ENCODE measurements at regions not wholly inside any gene's neighbourhood (a gene's known extent, or its start where the extent isn't known, plus 50 kb on each side); places are given as distances from the start of the nearest gene placed in this dataset.

DNA sequence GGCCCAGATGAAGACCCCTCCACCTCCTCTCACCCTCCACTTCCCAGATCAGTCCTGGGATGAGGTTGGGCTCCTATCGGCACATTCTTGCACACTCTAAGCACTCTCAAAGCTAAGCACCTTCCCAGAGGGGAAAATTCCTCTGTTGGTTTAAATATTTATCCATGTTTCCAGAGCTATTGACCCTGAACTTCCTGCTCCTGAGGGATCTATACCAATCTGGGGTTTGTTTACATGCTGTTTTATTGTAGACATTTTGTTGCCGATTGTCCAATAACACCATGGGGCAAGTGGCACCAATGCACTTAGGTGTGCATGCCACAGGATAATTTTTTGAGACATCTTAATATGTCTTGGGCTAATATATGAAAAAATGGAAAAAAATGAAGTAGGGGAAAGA, 476.2 kb downstream of the SLC4A3 start:
- DNase-seq (ENCODE audit: insufficient read length, low spot score, missing footprints), result no peak
- no peak overlapping the region for H3K27ac ChIP-seq (ENCODE audit: low read depth, low read length)

DNA sequence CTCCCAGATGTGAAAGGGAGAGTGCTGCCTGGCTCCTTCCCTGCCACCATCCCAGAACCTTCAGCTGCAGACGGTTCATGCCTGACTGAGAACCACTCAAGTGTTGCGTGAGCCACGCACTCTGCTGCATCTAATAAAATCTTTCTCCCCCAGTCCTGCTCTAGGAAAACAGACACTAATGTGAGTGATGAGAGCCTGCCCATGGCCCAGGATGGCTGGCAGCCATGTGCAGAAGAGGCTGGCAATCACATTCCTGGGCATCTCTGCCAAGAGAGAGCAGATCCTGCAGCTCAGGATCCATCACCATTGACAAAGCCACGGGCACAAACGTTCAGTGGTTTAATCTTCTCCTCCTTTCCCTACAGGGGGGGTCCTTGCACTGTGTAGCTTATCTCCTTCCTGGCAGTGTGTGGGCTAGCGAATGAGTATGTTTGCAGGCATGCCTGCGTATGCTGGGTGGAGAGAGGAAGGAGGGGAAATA, 477.5 kb downstream of the SLC4A3 start:
- Histone ChIP-seq H3K4me3 (ENCODE audit: insufficient read depth, low read length) (no peak overlapping the region), H2AFZ (ENCODE audit: low read length) (no peak overlapping the region), H3K27me3 (ENCODE audit: insufficient read depth, low read length) (no peaks in the 10 kb centered on the region), H3K27ac (ENCODE audit: low read depth, low read length) (no peak overlapping the region), H3K4me1 (ENCODE audit: insufficient read depth, low read length) (peaks cover 4% of the 10 kb centered on the region), H3K9me3 (ENCODE audit: low read depth, low read length) (no peaks in the 10 kb centered on the region), H3K4me2 (ENCODE audit: insufficient read depth, low read length) (peak overlapping the region; percentile 13), H3K79me2 (ENCODE audit: insufficient read depth, low read length) (no peaks in the 10 kb centered on the region), H3K36me3 (ENCODE audit: insufficient read depth, low read length) (no peaks in the 10 kb centered on the region), H4K20me1 (ENCODE audit: insufficient read depth, low read length) (no peaks in the 10 kb centered on the region)
- peak; percentile 87 for DNase-seq (ENCODE audit: insufficient read length, low spot score, missing footprints)
- TF ChIP-seq, protein P1, sequence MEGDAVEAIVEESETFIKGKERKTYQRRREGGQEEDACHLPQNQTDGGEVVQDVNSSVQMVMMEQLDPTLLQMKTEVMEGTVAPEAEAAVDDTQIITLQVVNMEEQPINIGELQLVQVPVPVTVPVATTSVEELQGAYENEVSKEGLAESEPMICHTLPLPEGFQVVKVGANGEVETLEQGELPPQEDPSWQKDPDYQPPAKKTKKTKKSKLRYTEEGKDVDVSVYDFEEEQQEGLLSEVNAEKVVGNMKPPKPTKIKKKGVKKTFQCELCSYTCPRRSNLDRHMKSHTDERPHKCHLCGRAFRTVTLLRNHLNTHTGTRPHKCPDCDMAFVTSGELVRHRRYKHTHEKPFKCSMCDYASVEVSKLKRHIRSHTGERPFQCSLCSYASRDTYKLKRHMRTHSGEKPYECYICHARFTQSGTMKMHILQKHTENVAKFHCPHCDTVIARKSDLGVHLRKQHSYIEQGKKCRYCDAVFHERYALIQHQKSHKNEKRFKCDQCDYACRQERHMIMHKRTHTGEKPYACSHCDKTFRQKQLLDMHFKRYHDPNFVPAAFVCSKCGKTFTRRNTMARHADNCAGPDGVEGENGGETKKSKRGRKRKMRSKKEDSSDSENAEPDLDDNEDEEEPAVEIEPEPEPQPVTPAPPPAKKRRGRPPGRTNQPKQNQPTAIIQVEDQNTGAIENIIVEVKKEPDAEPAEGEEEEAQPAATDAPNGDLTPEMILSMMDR (IDR thresholded peaks at IDR 0.05; ENCODE audit: extremely low read depth, low read depth, low read length), result peak; percentile 74

More for the DNA sequence above, 476.2 kb downstream of the SLC4A3 start:
- H3K4me2 ChIP-seq (ENCODE audit: insufficient read depth, low read length), result no peak overlapping the region
- H3K4me3 ChIP-seq (ENCODE audit: insufficient read depth, low read length), result no peak overlapping the region
- H3K4me1 ChIP-seq (ENCODE audit: insufficient read depth, low read length), result peaks cover 4% of the 10 kb centered on the region
- TF ChIP-seq, protein P1 (IDR thresholded peaks at IDR 0.05; ENCODE audit: extremely low read depth, low read depth, low read length), result no peak
- no peaks in the 10 kb centered on the region for H3K9me3 ChIP-seq (ENCODE audit: low read depth, low read length)
- H3K79me2 ChIP-seq (ENCODE audit: insufficient read depth, low read length), result no peaks in the 10 kb centered on the region
- H4K20me1 ChIP-seq (ENCODE audit: insufficient read depth, low read length), result no peaks in the 10 kb centered on the region
- H3K36me3 ChIP-seq (ENCODE audit: insufficient read depth, low read length), result no peaks in the 10 kb centered on the region
- no peaks in the 10 kb centered on the region for H3K27me3 ChIP-seq (ENCODE audit: insufficient read depth, low read length)
- no peak overlapping the region for H2AFZ ChIP-seq (ENCODE audit: low read length)

DNA sequence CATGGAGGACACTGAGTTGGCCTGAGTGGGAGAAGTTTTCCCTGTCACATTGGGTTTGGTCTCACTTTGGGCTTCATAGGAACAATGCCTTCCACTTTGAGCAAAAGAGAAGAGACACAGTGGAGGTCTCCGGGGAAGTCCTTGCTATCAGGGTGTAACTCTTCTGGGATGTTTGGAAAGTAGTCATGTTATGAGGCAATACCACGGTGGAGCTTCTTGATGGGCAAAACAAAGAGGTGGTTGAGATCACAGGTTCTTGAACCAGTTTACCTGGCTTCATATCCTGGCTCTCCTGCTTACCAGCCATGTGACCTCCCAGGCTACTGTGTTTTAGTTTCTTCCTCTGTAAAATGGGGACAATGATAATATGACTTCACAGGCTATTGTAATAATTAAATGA, 478.6 kb downstream of the SLC4A3 start:
- Histone ChIP-seq H3K4me3 (ENCODE audit: insufficient read depth, low read length) (no peak overlapping the region), H3K79me2 (ENCODE audit: insufficient read depth, low read length) (no peaks in the 10 kb centered on the region), H2AFZ (ENCODE audit: low read length) (no peak overlapping the region), H3K36me3 (ENCODE audit: insufficient read depth, low read length) (no peaks in the 10 kb centered on the region), H3K27ac (ENCODE audit: low read depth, low read length) (no peak overlapping the region), H3K4me1 (ENCODE audit: insufficient read depth, low read length) (peaks cover 4% of the 10 kb centered on the region), H4K20me1 (ENCODE audit: insufficient read depth, low read length) (no peaks in the 10 kb centered on the region), H3K27me3 (ENCODE audit: insufficient read depth, low read length) (no peaks in the 10 kb centered on the region), H3K4me2 (ENCODE audit: insufficient read depth, low read length) (no peak overlapping the region), H3K9me3 (ENCODE audit: low read depth, low read length) (no peaks in the 10 kb centered on the region)
- TF ChIP-seq, protein P1 (IDR thresholded peaks at IDR 0.05; ENCODE audit: extremely low read depth, low read depth, low read length), result no peak
- DNase-seq (ENCODE audit: insufficient read length, low spot score, missing footprints), result no peak

DNA sequence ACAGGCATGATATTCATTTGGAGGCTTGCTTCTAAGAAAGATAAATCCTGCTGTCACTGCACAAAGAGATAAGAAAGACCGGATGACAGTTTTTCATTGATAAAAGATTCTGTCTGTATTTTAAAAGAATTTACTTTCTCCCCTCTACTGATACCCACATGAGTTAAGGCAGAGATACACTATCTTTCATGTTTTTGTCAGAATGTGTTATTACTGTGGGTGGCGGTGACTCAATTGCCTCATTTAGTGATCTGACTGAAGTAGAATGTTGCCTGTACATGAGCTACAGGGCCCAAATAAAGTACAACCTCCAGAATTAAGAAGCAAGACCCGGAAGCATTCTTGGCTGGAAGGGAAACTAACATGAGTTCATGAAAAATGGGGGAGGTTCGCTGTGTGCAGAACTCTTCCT, 480.0 kb downstream of the SLC4A3 start:
- TF ChIP-seq, protein P1 (IDR thresholded peaks at IDR 0.05; ENCODE audit: extremely low read depth, low read depth, low read length), result no peak
- DNase-seq (ENCODE audit: insufficient read length, low spot score, missing footprints), result no peak
- H3K36me3 ChIP-seq (ENCODE audit: insufficient read depth, low read length), result no peaks in the 10 kb centered on the region
- H3K9me3 ChIP-seq (ENCODE audit: low read depth, low read length), result no peaks in the 10 kb centered on the region
- peaks cover 4% of the 10 kb centered on the region for H3K4me1 ChIP-seq (ENCODE audit: insufficient read depth, low read length)
- no peak overlapping the region for H3K4me2 ChIP-seq (ENCODE audit: insufficient read depth, low read length)
- H2AFZ ChIP-seq (ENCODE audit: low read length), result no peak overlapping the region
- no peaks in the 10 kb centered on the region for H4K20me1 ChIP-seq (ENCODE audit: insufficient read depth, low read length)
- no peaks in the 10 kb centered on the region for H3K27me3 ChIP-seq (ENCODE audit: insufficient read depth, low read length)
- no peak overlapping the region for H3K27ac ChIP-seq (ENCODE audit: low read depth, low read length)
- H3K4me3 ChIP-seq (ENCODE audit: insufficient read depth, low read length), result no peak overlapping the region
- no peaks in the 10 kb centered on the region for H3K79me2 ChIP-seq (ENCODE audit: insufficient read depth, low read length)
